ENCODE measurements at regions not wholly inside any gene's neighbourhood (a gene's known extent, or its start where the extent isn't known, plus 50 kb on each side); places are given as distances from the start of the nearest gene placed in this dataset.

GRCh38 chr9:134233022-134233421 is 68.7 kb upstream of the RNU6ATAC start:
- DNase-seq: no peak
- no peak overlapping the region for H2BK5ac ChIP-seq (ENCODE audit: low read depth, low read length, poor library complexity, severe bottlenecking)
- no peak overlapping the region for H3K14ac ChIP-seq (replicated peaks; ENCODE audit: low read depth, low read length)
- H3K27me3 ChIP-seq (ENCODE audit: control insufficient read depth, insufficient read depth, low read length): no peaks in the 10 kb centered on the region
- H2AK9ac ChIP-seq (replicated peaks; ENCODE audit: low read depth, low read length, poor library complexity): no peak overlapping the region
- H3K4ac ChIP-seq (ENCODE audit: low read depth, low read length): no peak overlapping the region
- no peak overlapping the region for H3K9ac ChIP-seq (ENCODE audit: low read depth, low read length)
- dilution Hi-C loops (cut with HindIII; ENCODE audit: low sequenced_read_pairs, unreplicated experiment): no loop called here
- H3K9me3 ChIP-seq (ENCODE audit: control insufficient read depth, insufficient read depth, low read length): no peaks in the 10 kb centered on the region
- H3K4me2 ChIP-seq (ENCODE audit: low read depth, low read length): no peak overlapping the region
- no peak overlapping the region for H2BK15ac ChIP-seq (ENCODE audit: low read depth, low read length)
- peaks cover 18% of the 10 kb centered on the region for H3K4me1 ChIP-seq (ENCODE audit: control insufficient read depth, insufficient read depth, low read length)
- no peak overlapping the region for H3K18ac ChIP-seq (ENCODE audit: low read depth, low read length)
- H4K5ac ChIP-seq (ENCODE audit: low read depth, low read length): no peak overlapping the region
- H2BK20ac ChIP-seq (ENCODE audit: low read depth, low read length): no peak overlapping the region
- H2BK120ac ChIP-seq (ENCODE audit: low read depth, low read length): no peak overlapping the region
- H4K91ac ChIP-seq (ENCODE audit: insufficient read depth, low read depth, low read length): no peak overlapping the region
- in situ Hi-C loops (cut with MboI; ENCODE audit: low sequenced_read_pairs): no loop called here
- no peaks in the 10 kb centered on the region for H3K79me1 ChIP-seq (ENCODE audit: low read depth in 1 of 2, low read length in 2 of 2)
- no peak overlapping the region for H3K4me3 ChIP-seq (ENCODE audit: insufficient read depth, low read depth, low read length)
- H3K27ac ChIP-seq (ENCODE audit: insufficient read depth, low read length): no peak overlapping the region
- no peak overlapping the region for H2AFZ ChIP-seq (replicated peaks; ENCODE audit: low read length, poor library complexity)
- 92% methylated on average over 9 of the region's 16 CpGs; no CpG with 5 or more reads in 1 of the 2 experiments for WGBS, 2 experiments (ENCODE audit: extremely low coverage in 2 of 2, insufficient read length in 1 of 2)
- no peak overlapping the region for H4K8ac ChIP-seq (ENCODE audit: low read depth in 2 of 2, low read length in 2 of 2)
- intact Hi-C loops (cut with micrococcal nuclease): no loop called here
- TF ChIP-seq ELK1 (IDR thresholded peaks at IDR 0.05; ENCODE audit: borderline replicate concordance, low read depth, low read length) (no peak), CHD1 (IDR thresholded peaks at IDR 0.05; ENCODE audit: low read depth, low read length) (no peak), MXI1 (IDR thresholded peaks at IDR 0.05; ENCODE audit: borderline replicate concordance, low read depth, low read length) (no peak), RCOR1 (IDR thresholded peaks at IDR 0.05; ENCODE audit: insufficient replicate concordance, low read length) (no peak), USF2 (IDR thresholded peaks at IDR 0.05; ENCODE audit: low read depth, low read length) (no peak), NFE2L2 (IDR thresholded peaks at IDR 0.05; ENCODE audit: low read depth, low read length) (no peak), MAFK (IDR thresholded peaks at IDR 0.05; ENCODE audit: low read depth, low read length) (no peak), CTCF (conservative IDR thresholded peaks at IDR 0.05; ENCODE audit: low read depth, low read length) (no peak), CEBPB (IDR thresholded peaks at IDR 0.05; ENCODE audit: low read depth, low read length) (no peak), RFX5 (IDR thresholded peaks at IDR 0.05; ENCODE audit: low read depth, low read length) (no peak), BHLHE40 (IDR thresholded peaks at IDR 0.05; ENCODE audit: low read depth, low read length) (no peak), FOS (IDR thresholded peaks at IDR 0.05; ENCODE audit: low read depth, low read length) (no peak), SMC3 (IDR thresholded peaks at IDR 0.05; ENCODE audit: low read depth, low read length) (no peak), RAD21 (IDR thresholded peaks at IDR 0.05; ENCODE audit: low read length) (no peak)
- no TSS peak for BruUV-seq (replicated peaks)
- no peak overlapping the region for H3K56ac ChIP-seq (ENCODE audit: extremely low read depth, insufficient read depth, low read length)
- POLR2A ChIA-PET (ENCODE audit: unreplicated experiment): no interaction called here
- no peak overlapping the region for H3K23ac ChIP-seq (ENCODE audit: low read depth, low read length)
- H4K20me1 ChIP-seq (ENCODE audit: insufficient read depth, low read length): no peaks in the 10 kb centered on the region
- no peaks in the 10 kb centered on the region for H3K36me3 ChIP-seq (ENCODE audit: control insufficient read depth, insufficient read depth, low read length)
- CTCF ChIA-PET: interaction anchor here (0.5 kb wide), 1 partner anchor 28 kb away, joined by 6 read pairs; no protein-coding TSS in a partner anchor
- no peak overlapping the region for H2AK5ac ChIP-seq (ENCODE audit: low read depth, low read length)
- ATAC-seq (ENCODE audit: low read depth): no peak
- H3K9me1 ChIP-seq (ENCODE audit: insufficient read depth, low read length): no peaks in the 10 kb centered on the region
